Dedifferentiated amniotic fluid mesenchymal stem cell (primary cell): ENCODE measurements at regions not wholly inside any gene's neighbourhood (a gene's known extent, or its start where the extent isn't known, plus 50 kb on each side); places are given as distances from the start of the nearest gene placed in this dataset.

Experiments
- DNase-seq: peaks from one replicate; pipeline ENCODE4 v3.0.0-alpha.2; 2016; ENCODE audit errors: extremely low spot score

GRCh38 chr5:86879086-86879485, 261.3 kb downstream of the COX7C start:
- no peak for DNase-seq

- no peak for DNase-seq
These were observed 262.6 kb downstream of the COX7C start for GRCh38 chr5:86880344-86880743.

- DNase-seq: peak; percentile 54
These were observed 263.2 kb downstream of the COX7C start for GRCh38 chr5:86880785-86881492.

GRCh38 chr5:86881493-86882090, 263.9 kb downstream of the COX7C start:
- DNase-seq: no peak

- no peak for DNase-seq
These were observed 266.9 kb downstream of the COX7C start for GRCh38 chr5:86884608-86885007.

- DNase-seq: no peak
These were observed 267.3 kb downstream of the COX7C start for GRCh38 chr5:86885011-86885410.

- no peak for DNase-seq
These were observed 267.9 kb downstream of the COX7C start for GRCh38 chr5:86885489-86886230.

- DNase-seq: no peak
These were observed 272.6 kb downstream of the COX7C start for GRCh38 chr5:86890375-86890774.

GRCh38 chr5:86894056-86894455, 276.3 kb downstream of the COX7C start:
- no peak for DNase-seq

GRCh38 chr5:86896916-86897315, 279.2 kb downstream of the COX7C start:
- DNase-seq: no peak

- peak; percentile 49 for DNase-seq
These were observed 291.9 kb downstream of the COX7C start for GRCh38 chr5:86909418-86910295.

GRCh38 chr5:86917117-86917579, 299.4 kb downstream of the COX7C start:
- DNase-seq: no peak

- DNase-seq: no peak
These were observed 300.5 kb downstream of the COX7C start for GRCh38 chr5:86918246-86918645.

- no peak for DNase-seq
These were observed 308.3 kb downstream of the COX7C start for GRCh38 chr5:86926033-86926432.

GRCh38 chr5:86929123-86929766, 311.5 kb downstream of the COX7C start:
- DNase-seq: no peak

GRCh38 chr5:86951761-86952160, 315.9 kb upstream of the RASA1 start:
- DNase-seq: no peak

GRCh38 chr5:86964889-86965288, 302.8 kb upstream of the RASA1 start:
- no peak for DNase-seq

- peak; percentile 75 for DNase-seq
These were observed 299.4 kb upstream of the RASA1 start for GRCh38 chr5:86968301-86968753.

- DNase-seq: no peak
These were observed 297.3 kb upstream of the RASA1 start for GRCh38 chr5:86970361-86970760.

- DNase-seq: no peak
These were observed 296.6 kb upstream of the RASA1 start for GRCh38 chr5:86971034-86971571.

- DNase-seq: no peak
These were observed 292.7 kb upstream of the RASA1 start for GRCh38 chr5:86974955-86975354.
